ENCODE measurements at regions not wholly inside any gene's neighbourhood (a gene's known extent, or its start where the extent isn't known, plus 50 kb on each side); places are given as distances from the start of the nearest gene placed in this dataset.

DNA sequence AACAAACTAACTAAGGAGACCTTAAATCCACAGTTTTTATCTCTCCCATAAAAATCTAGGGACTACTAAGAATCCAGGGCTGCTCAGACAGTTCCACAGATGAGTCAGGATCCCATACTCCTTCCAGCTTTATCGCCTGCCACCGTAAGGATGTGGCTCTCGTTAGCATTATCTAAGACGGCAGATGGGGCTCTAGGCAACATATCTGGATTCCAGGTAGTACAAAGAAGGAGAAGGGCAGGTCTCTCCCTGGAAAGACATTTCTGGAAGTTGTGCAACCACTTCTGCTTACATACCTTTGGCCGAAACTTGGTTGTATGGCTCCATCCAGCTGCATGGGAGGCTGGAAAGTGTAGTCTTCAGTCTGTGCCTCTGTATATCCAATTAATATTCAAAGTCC lies 149.4 kb downstream of the SP3 start:
- ChIA-PET CTCF (interaction anchor here (1.2 kb wide), 1 partner anchor 413 kb away, joined by 5 read pairs; no protein-coding TSS in a partner anchor), POLR2A (no interaction called here)
- H3K4me3 ChIP-seq (ENCODE audit: low read depth, low read length), result no peak overlapping the region
- DNase-seq (ENCODE audit: low read depth, low spot score), result no peak
- no peak for TF ChIP-seq CTCF (IDR thresholded peaks at IDR 0.05; ENCODE audit: insufficient read depth, low read length, missing control alignments)

- POLR2A ChIA-PET, result no interaction called here
Observed at GRCh38 chr2:173817582-173817981, 147.6 kb downstream of the SP3 start.

DNA sequence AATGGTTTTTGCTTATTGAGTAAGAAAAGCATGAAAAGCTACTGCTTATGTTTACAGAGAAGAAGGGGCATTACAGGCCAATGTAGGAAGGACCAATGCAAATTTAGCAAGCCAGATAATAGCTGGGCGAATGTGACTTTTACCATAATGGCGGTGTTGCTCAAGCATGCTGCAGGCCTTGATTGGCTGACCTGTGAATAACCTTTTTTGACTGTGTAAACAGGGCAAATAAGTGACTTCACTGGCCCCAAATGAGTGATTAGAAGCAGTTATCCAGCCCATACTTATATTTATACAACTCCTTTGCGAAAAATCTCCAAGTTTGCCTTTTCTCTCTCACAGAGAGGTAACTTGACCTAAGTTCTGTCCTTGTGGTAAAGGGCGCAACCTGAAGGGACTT lies 146.9 kb downstream of the SP3 start:
- POLR2A ChIA-PET, result no interaction called here
- CTCF ChIA-PET, result interaction anchor here (1.4 kb wide), 1 partner anchor 10 kb away, joined by 4 read pairs; no protein-coding TSS in a partner anchor
- TF ChIP-seq CTCF (IDR thresholded peaks at IDR 0.05; ENCODE audit: insufficient read depth, low read length, missing control alignments), result no peak
- H3K4me3 ChIP-seq (ENCODE audit: low read depth, low read length), result no peak overlapping the region
- DNase-seq (ENCODE audit: low read depth, low spot score), result no peak

More at GRCh38 chr2:173817582-173817981, 147.6 kb downstream of the SP3 start:
- H3K4me3 ChIP-seq (ENCODE audit: low read depth, low read length), result no peak overlapping the region
- CTCF ChIA-PET, result interaction anchor here (1.4 kb wide), 1 partner anchor 11 kb away, joined by 4 read pairs; no protein-coding TSS in a partner anchor
- DNase-seq (ENCODE audit: low read depth, low spot score), result no peak
- TF ChIP-seq CTCF (IDR thresholded peaks at IDR 0.05; ENCODE audit: insufficient read depth, low read length, missing control alignments), result no peak

GRCh38 chr2:173819852-173820251 lies 145.3 kb downstream of the SP3 start:
- no peak for TF ChIP-seq CTCF (IDR thresholded peaks at IDR 0.05; ENCODE audit: insufficient read depth, low read length, missing control alignments)
- DNase-seq (ENCODE audit: low read depth, low spot score), result no peak
- ChIA-PET CTCF (no interaction called here), POLR2A (no interaction called here)
- no peak overlapping the region for H3K4me3 ChIP-seq (ENCODE audit: low read depth, low read length)

GRCh38 chr2:173821451-173821850 lies 143.7 kb downstream of the SP3 start:
- ChIA-PET POLR2A (no interaction called here), CTCF (interaction anchor here (0.7 kb wide), 1 partner anchor 72 kb away, joined by 3 read pairs; no protein-coding TSS in a partner anchor)
- no peak for TF ChIP-seq CTCF (IDR thresholded peaks at IDR 0.05; ENCODE audit: insufficient read depth, low read length, missing control alignments)

DNA sequence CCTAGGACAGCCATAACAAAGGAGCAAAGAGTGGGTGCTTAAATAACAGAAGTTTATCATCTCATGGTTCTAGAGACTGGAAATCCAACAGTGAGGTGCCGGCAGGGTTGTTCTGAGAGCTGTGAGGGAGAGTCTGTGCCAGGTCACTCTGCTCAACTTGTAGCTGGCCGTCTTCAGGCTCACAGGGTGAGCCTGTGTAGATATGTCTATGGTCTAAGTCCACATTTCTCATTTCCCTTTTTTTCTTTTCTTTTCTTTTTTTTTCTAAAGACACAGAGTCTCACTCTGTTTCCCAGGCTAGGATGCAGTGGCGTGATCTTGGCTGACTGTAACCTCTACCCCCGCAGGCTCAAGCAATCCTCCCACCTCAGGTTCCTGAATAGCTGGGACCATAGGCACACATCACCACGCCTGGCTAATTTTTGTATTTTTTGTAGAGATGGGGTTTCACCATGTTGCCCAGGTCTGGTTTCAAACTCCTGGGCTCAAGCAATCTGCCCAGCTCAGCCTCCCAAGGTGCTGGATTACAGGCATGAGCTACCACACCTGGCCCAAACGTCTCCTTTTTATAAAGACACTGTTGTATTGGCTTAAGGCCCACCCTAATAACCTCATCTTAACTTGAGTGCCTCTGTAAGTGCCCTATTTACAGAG lies 142.2 kb downstream of the SP3 start:
- ChIA-PET POLR2A (no interaction called here), CTCF (no interaction called here)
- no peak for DNase-seq (ENCODE audit: low read depth, low spot score)
- no peak for TF ChIP-seq CTCF (IDR thresholded peaks at IDR 0.05; ENCODE audit: insufficient read depth, low read length, missing control alignments)
- H3K4me3 ChIP-seq (ENCODE audit: low read depth, low read length), result no peak overlapping the region

More at GRCh38 chr2:173821451-173821850, 143.7 kb downstream of the SP3 start:
- no peak overlapping the region for H3K4me3 ChIP-seq (ENCODE audit: low read depth, low read length)
- no peak for DNase-seq (ENCODE audit: low read depth, low spot score)

Data from AG04449 (cell line).